Neural cell (in vitro differentiated cells): ENCODE measurements at regions not wholly inside any gene's neighbourhood (a gene's known extent, or its start where the extent isn't known, plus 50 kb on each side); places are given as distances from the start of the nearest gene placed in this dataset.

Experiments
- H2AFZ ChIP-seq: fragments of 200-600, 300-800 bp; sonication (generic), shearing (Covaris generic); 2 replicates; pipeline ENCODE4 v1.6.0; 2014; ENCODE audit warnings: low read depth, mild to moderate bottlenecking, antibody characterized with exemption, low read length, moderate library complexity
- H3F3A ChIP-seq: fragments of 200-600 bp; shearing (Covaris generic); 2 replicates; pipeline ENCODE4 v1.6.1; 2016; ENCODE audit warnings: mild to moderate bottlenecking, moderate library complexity, mixed read lengths, antibody characterized with exemption, low read length; ENCODE audit not compliant: insufficient read depth, poor library complexity, severe bottlenecking
- H3K27ac ChIP-seq: fragments of 200-600, 300-800 bp; sonication (generic), shearing (Covaris generic); 2 replicates; pipeline ENCODE4 v1.5.1; 2014; ENCODE audit warnings: mild to moderate bottlenecking, low read length, moderate library complexity
- H3K27me3 ChIP-seq: fragments of 300-800, 200-600 bp; sonication (generic), shearing (Covaris generic); 2 replicates; pipeline ENCODE4 v1.6.0; 2014; ENCODE audit warnings: mild to moderate bottlenecking, low read depth, low read length, moderate library complexity; ENCODE audit not compliant: insufficient read depth
- H3K36me3 ChIP-seq: fragments of 300-800, 200-600 bp; sonication (generic), shearing (Covaris generic); 2 replicates; pipeline ENCODE4 v1.5.1; 2014; ENCODE audit warnings: mild to moderate bottlenecking, antibody characterized with exemption, low read length, moderate library complexity; ENCODE audit not compliant: insufficient read depth
- H3K4me2 ChIP-seq: fragments of 300-800, 200-600 bp; sonication (generic), shearing (Covaris generic); 2 replicates; pipeline ENCODE4 v1.6.0; 2014; ENCODE audit warnings: mild to moderate bottlenecking, low read length
- H3K4me3 ChIP-seq: fragments of 300-800, 200-600 bp; sonication (generic), shearing (Covaris generic); 2 replicates; pipeline ENCODE4 v1.5.1; 2014; ENCODE audit warnings: mild to moderate bottlenecking, low read length, moderate library complexity
- H3K79me2 ChIP-seq: fragments of 200-600 bp; shearing (Covaris generic); replicated peaks from 2 replicates; pipeline ENCODE4 v1.6.0; 2014; ENCODE audit warnings: mild to moderate bottlenecking, low read length, moderate library complexity; ENCODE audit not compliant: insufficient read depth
- H3K9ac ChIP-seq: fragments of 300-800, 200-600 bp; sonication (generic), shearing (Covaris generic); 2 replicates; pipeline ENCODE4 v1.6.1; 2016; ENCODE audit warnings: mild to moderate bottlenecking, low read length, mixed read lengths
- H3K9me2 ChIP-seq: fragments of 200-600 bp; shearing (Covaris generic); 2 replicates; pipeline ENCODE4 v1.6.1; 2016; ENCODE audit warnings: mild to moderate bottlenecking, low read length, mixed read lengths; ENCODE audit not compliant: insufficient read depth
- H3K9me3 ChIP-seq: fragments of 200-600, 300-800 bp; sonication (generic), shearing (Covaris generic); 2 replicates; pipeline ENCODE4 v1.6.1; 2016; ENCODE audit warnings: mild to moderate bottlenecking, mixed run types, low read length, moderate library complexity, mixed read lengths
- H4K20me1 ChIP-seq: fragments of 200-600 bp; shearing (Covaris generic); 2 replicates; pipeline ENCODE4 v1.6.1; 2016; ENCODE audit warnings: mild to moderate bottlenecking, mixed run types; ENCODE audit not compliant: insufficient read depth
- CTCF ChIP-seq: fragments of 450-650 bp; IDR thresholded peaks from 2 replicates; pipeline ENCODE4 v1.5.1; 2014; ENCODE audit warnings: antibody characterized with exemption, mild to moderate bottlenecking, moderate library complexity; ENCODE audit not compliant: poor library complexity, severe bottlenecking
- EP300 ChIP-seq: fragments of 450-650 bp; conservative IDR thresholded peaks from 2 replicates; pipeline ENCODE4 v1.6.1; 2014; ENCODE audit warnings: antibody characterized with exemption, mild to moderate bottlenecking, moderate library complexity; ENCODE audit not compliant: poor library complexity, severe bottlenecking
- EZH2 ChIP-seq: fragments of 200-600, 300-800 bp; shearing (Covaris generic), sonication (generic); IDR thresholded peaks from 2 replicates; pipeline ENCODE4 v1.6.1; 2014; ENCODE audit warnings: antibody characterized with exemption, low read length, borderline replicate concordance, mild to moderate bottlenecking; ENCODE audit not compliant: insufficient read depth, poor library complexity, severe bottlenecking
- MXI1 ChIP-seq: fragments of 450-650 bp; conservative IDR thresholded peaks from 2 replicates; pipeline ENCODE4 v1.6.1; 2014; ENCODE audit warnings: antibody characterized with exemption, mild to moderate bottlenecking; ENCODE audit not compliant: poor library complexity, severe bottlenecking
- POLR2AphosphoS5 ChIP-seq: IDR thresholded peaks from 2 replicates; pipeline ENCODE4 v1.6.1; 2012
- RAD21 ChIP-seq: fragments of 450-650 bp; conservative IDR thresholded peaks from 2 replicates; pipeline ENCODE4 v1.6.1; 2014; ENCODE audit warnings: antibody characterized with exemption, mild to moderate bottlenecking, moderate library complexity
- SMC3 ChIP-seq: fragments of 450-650 bp; conservative IDR thresholded peaks from 2 replicates; pipeline ENCODE4 v1.6.1; 2014; ENCODE audit warnings: antibody characterized with exemption, mild to moderate bottlenecking, moderate library complexity; ENCODE audit not compliant: poor library complexity
- TAF1 ChIP-seq: IDR thresholded peaks from 2 replicates; pipeline ENCODE4 v1.6.1; 2012; ENCODE audit warnings: low read depth
- TF ChIP-seq, protein P1 (sequence below): IDR thresholded peaks from 2 replicates; pipeline ENCODE4 v1.6.1; 2012; ENCODE audit warnings: borderline replicate concordance

GRCh38 chr13:86665842-86666241, 866.6 kb upstream of the SLITRK6 start:
- Histone ChIP-seq H3K9me3 (no peaks in the 10 kb centered on the region), H3K4me2 (no peak overlapping the region), H3K9me2 (no peaks in the 10 kb centered on the region), H4K20me1 (no peaks in the 10 kb centered on the region), H3K27ac (no peak overlapping the region), H3K36me3 (no peaks in the 10 kb centered on the region), H3F3A (no peaks in the 10 kb centered on the region), H2AFZ (no peak overlapping the region), H3K4me3 (no peak overlapping the region), H3K79me2 (no peaks in the 10 kb centered on the region), H3K27me3 (no peaks in the 10 kb centered on the region), H3K9ac (no peak overlapping the region)
- TF ChIP-seq, protein P1, sequence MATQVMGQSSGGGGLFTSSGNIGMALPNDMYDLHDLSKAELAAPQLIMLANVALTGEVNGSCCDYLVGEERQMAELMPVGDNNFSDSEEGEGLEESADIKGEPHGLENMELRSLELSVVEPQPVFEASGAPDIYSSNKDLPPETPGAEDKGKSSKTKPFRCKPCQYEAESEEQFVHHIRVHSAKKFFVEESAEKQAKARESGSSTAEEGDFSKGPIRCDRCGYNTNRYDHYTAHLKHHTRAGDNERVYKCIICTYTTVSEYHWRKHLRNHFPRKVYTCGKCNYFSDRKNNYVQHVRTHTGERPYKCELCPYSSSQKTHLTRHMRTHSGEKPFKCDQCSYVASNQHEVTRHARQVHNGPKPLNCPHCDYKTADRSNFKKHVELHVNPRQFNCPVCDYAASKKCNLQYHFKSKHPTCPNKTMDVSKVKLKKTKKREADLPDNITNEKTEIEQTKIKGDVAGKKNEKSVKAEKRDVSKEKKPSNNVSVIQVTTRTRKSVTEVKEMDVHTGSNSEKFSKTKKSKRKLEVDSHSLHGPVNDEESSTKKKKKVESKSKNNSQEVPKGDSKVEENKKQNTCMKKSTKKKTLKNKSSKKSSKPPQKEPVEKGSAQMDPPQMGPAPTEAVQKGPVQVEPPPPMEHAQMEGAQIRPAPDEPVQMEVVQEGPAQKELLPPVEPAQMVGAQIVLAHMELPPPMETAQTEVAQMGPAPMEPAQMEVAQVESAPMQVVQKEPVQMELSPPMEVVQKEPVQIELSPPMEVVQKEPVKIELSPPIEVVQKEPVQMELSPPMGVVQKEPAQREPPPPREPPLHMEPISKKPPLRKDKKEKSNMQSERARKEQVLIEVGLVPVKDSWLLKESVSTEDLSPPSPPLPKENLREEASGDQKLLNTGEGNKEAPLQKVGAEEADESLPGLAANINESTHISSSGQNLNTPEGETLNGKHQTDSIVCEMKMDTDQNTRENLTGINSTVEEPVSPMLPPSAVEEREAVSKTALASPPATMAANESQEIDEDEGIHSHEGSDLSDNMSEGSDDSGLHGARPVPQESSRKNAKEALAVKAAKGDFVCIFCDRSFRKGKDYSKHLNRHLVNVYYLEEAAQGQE, result no peak
- no peak for TF ChIP-seq EP300
- TF ChIP-seq TAF1, result no peak
- TF ChIP-seq MXI1, result no peak
- no peak for TF ChIP-seq POLR2AphosphoS5
- TF ChIP-seq EZH2, result no peak
- no peak for TF ChIP-seq RAD21
- TF ChIP-seq SMC3, result no peak
- TF ChIP-seq CTCF, result no peak

DNA sequence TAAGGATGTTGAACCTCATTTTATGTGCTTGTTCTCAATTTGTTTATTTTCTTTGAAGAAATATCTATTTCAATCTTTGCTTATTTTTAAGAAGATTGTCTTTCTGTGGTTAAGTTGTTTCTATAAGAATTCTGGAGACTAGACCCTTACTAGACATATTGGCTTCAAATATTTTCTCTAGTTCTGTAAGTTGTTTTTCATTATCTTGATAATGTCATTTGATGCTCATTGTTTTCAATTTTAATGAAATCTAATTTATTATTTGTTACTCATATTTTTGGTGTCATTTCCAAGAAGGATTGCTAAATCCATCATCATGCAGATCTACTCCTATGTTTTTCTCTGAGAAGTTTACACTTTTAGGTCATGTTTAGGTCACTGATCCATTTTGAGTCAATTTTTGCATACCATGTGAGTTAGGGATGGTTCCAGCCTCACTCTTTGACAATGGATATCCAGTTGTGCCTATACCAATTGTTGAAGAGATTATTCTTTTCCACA, 874.8 kb upstream of the SLITRK6 start:
- H3K9me3 ChIP-seq, result no peaks in the 10 kb centered on the region
- TF ChIP-seq EP300 (no peak), EZH2 (no peak), RAD21 (no peak), TAF1 (no peak), POLR2AphosphoS5 (no peak), MXI1 (no peak), SMC3 (no peak), CTCF (no peak)
- TF ChIP-seq, protein P1, result no peak
- no peaks in the 10 kb centered on the region for H3K27me3 ChIP-seq
- H2AFZ ChIP-seq, result no peak overlapping the region
- H4K20me1 ChIP-seq, result no peaks in the 10 kb centered on the region
- no peak overlapping the region for H3K9ac ChIP-seq
- no peak overlapping the region for H3K4me2 ChIP-seq
- no peaks in the 10 kb centered on the region for H3K79me2 ChIP-seq
- no peaks in the 10 kb centered on the region for H3F3A ChIP-seq
- H3K36me3 ChIP-seq, result no peaks in the 10 kb centered on the region
- H3K9me2 ChIP-seq, result no peaks in the 10 kb centered on the region
- H3K27ac ChIP-seq, result no peak overlapping the region
- H3K4me3 ChIP-seq, result no peak overlapping the region
